ENCODE measurements at regions not wholly inside any gene's neighbourhood (a gene's known extent, or its start where the extent isn't known, plus 50 kb on each side); places are given as distances from the start of the nearest gene placed in this dataset.

GRCh38 chrX:133482056-133482952, 67.0 kb upstream of the GPC4 start:
- TF ChIP-seq POLR2A (IDR thresholded peaks at IDR 0.05), result no peak
- no peak for TF ChIP-seq CTCF (IDR thresholded peaks at IDR 0.05)
- TF ChIP-seq EP300 (IDR thresholded peaks at IDR 0.05), result no peak
